Neural cell (in vitro differentiated cells): ENCODE measurements at regions not wholly inside any gene's neighbourhood (a gene's known extent, or its start where the extent isn't known, plus 50 kb on each side); places are given as distances from the start of the nearest gene placed in this dataset.

Source experiments
- H2AFZ ChIP-seq: fragments of 200-600, 300-800 bp; sonication (generic), shearing (Covaris generic); 2 replicates; pipeline ENCODE4 v1.6.0; 2014; ENCODE audit warnings: low read depth, mild to moderate bottlenecking, antibody characterized with exemption, low read length, moderate library complexity
- H3F3A ChIP-seq: fragments of 200-600 bp; shearing (Covaris generic); 2 replicates; pipeline ENCODE4 v1.6.1; 2016; ENCODE audit warnings: mild to moderate bottlenecking, moderate library complexity, mixed read lengths, antibody characterized with exemption, low read length; ENCODE audit not compliant: insufficient read depth, poor library complexity, severe bottlenecking
- H3K27ac ChIP-seq: fragments of 200-600, 300-800 bp; sonication (generic), shearing (Covaris generic); 2 replicates; pipeline ENCODE4 v1.5.1; 2014; ENCODE audit warnings: mild to moderate bottlenecking, low read length, moderate library complexity
- H3K27me3 ChIP-seq: fragments of 300-800, 200-600 bp; sonication (generic), shearing (Covaris generic); 2 replicates; pipeline ENCODE4 v1.6.0; 2014; ENCODE audit warnings: mild to moderate bottlenecking, low read depth, low read length, moderate library complexity; ENCODE audit not compliant: insufficient read depth
- H3K36me3 ChIP-seq: fragments of 300-800, 200-600 bp; sonication (generic), shearing (Covaris generic); 2 replicates; pipeline ENCODE4 v1.5.1; 2014; ENCODE audit warnings: mild to moderate bottlenecking, antibody characterized with exemption, low read length, moderate library complexity; ENCODE audit not compliant: insufficient read depth
- H3K4me2 ChIP-seq: fragments of 300-800, 200-600 bp; sonication (generic), shearing (Covaris generic); 2 replicates; pipeline ENCODE4 v1.6.0; 2014; ENCODE audit warnings: mild to moderate bottlenecking, low read length
- H3K4me3 ChIP-seq: fragments of 300-800, 200-600 bp; sonication (generic), shearing (Covaris generic); 2 replicates; pipeline ENCODE4 v1.5.1; 2014; ENCODE audit warnings: mild to moderate bottlenecking, low read length, moderate library complexity
- H3K79me2 ChIP-seq: fragments of 200-600 bp; shearing (Covaris generic); replicated peaks from 2 replicates; pipeline ENCODE4 v1.6.0; 2014; ENCODE audit warnings: mild to moderate bottlenecking, low read length, moderate library complexity; ENCODE audit not compliant: insufficient read depth
- H3K9ac ChIP-seq: fragments of 300-800, 200-600 bp; sonication (generic), shearing (Covaris generic); 2 replicates; pipeline ENCODE4 v1.6.1; 2016; ENCODE audit warnings: mild to moderate bottlenecking, low read length, mixed read lengths
- H3K9me2 ChIP-seq: fragments of 200-600 bp; shearing (Covaris generic); 2 replicates; pipeline ENCODE4 v1.6.1; 2016; ENCODE audit warnings: mild to moderate bottlenecking, low read length, mixed read lengths; ENCODE audit not compliant: insufficient read depth
- H3K9me3 ChIP-seq: fragments of 200-600, 300-800 bp; sonication (generic), shearing (Covaris generic); 2 replicates; pipeline ENCODE4 v1.6.1; 2016; ENCODE audit warnings: mild to moderate bottlenecking, mixed run types, low read length, moderate library complexity, mixed read lengths
- H4K20me1 ChIP-seq: fragments of 200-600 bp; shearing (Covaris generic); 2 replicates; pipeline ENCODE4 v1.6.1; 2016; ENCODE audit warnings: mild to moderate bottlenecking, mixed run types; ENCODE audit not compliant: insufficient read depth
- EP300 ChIP-seq: fragments of 450-650 bp; conservative IDR thresholded peaks from 2 replicates; pipeline ENCODE4 v1.6.1; 2014; ENCODE audit warnings: antibody characterized with exemption, mild to moderate bottlenecking, moderate library complexity; ENCODE audit not compliant: poor library complexity, severe bottlenecking
- EZH2 ChIP-seq: fragments of 200-600, 300-800 bp; shearing (Covaris generic), sonication (generic); IDR thresholded peaks from 2 replicates; pipeline ENCODE4 v1.6.1; 2014; ENCODE audit warnings: antibody characterized with exemption, low read length, borderline replicate concordance, mild to moderate bottlenecking; ENCODE audit not compliant: insufficient read depth, poor library complexity, severe bottlenecking
- MXI1 ChIP-seq: fragments of 450-650 bp; conservative IDR thresholded peaks from 2 replicates; pipeline ENCODE4 v1.6.1; 2014; ENCODE audit warnings: antibody characterized with exemption, mild to moderate bottlenecking; ENCODE audit not compliant: poor library complexity, severe bottlenecking
- POLR2AphosphoS5 ChIP-seq: IDR thresholded peaks from 2 replicates; pipeline ENCODE4 v1.6.1; 2012
- RAD21 ChIP-seq: fragments of 450-650 bp; conservative IDR thresholded peaks from 2 replicates; pipeline ENCODE4 v1.6.1; 2014; ENCODE audit warnings: antibody characterized with exemption, mild to moderate bottlenecking, moderate library complexity
- SMC3 ChIP-seq: fragments of 450-650 bp; conservative IDR thresholded peaks from 2 replicates; pipeline ENCODE4 v1.6.1; 2014; ENCODE audit warnings: antibody characterized with exemption, mild to moderate bottlenecking, moderate library complexity; ENCODE audit not compliant: poor library complexity
- TAF1 ChIP-seq: IDR thresholded peaks from 2 replicates; pipeline ENCODE4 v1.6.1; 2012; ENCODE audit warnings: low read depth
- TF ChIP-seq, protein P1 (sequence below): IDR thresholded peaks from 2 replicates; pipeline ENCODE4 v1.6.1; 2012; ENCODE audit warnings: borderline replicate concordance
- TF ChIP-seq, protein P2 (sequence below): fragments of 450-650 bp; IDR thresholded peaks from 2 replicates; pipeline ENCODE4 v1.5.1; 2014; ENCODE audit warnings: antibody characterized with exemption, mild to moderate bottlenecking, moderate library complexity; ENCODE audit not compliant: poor library complexity, severe bottlenecking

DNA sequence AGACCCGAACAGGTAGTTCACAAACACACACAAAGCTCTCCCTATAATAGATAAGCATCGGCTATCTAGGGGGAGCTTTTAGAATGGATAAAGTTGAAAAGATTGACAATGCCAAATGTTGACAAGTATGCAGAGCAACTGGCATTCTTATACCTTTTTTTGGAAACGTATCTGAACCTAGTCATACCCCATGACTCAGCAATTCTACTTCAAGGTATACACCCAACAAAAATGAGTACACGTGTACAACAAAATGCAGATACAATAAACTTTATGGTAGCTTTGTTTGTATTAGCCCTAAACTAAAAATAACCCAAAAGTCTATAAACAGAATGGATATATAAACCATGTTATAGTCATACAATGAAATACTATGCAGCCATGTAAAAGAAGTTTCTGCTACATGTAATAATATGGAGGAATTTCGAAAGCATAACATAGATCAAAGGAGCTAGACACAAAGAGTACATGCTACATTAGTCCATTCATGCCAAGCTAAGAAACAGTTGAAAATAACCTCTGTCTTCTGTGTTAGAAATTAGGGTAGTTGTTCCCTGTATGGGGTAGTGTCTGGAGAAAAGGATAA is 718.5 kb upstream of the ZNF608 start:
- Histone ChIP-seq H3K9ac (no peak overlapping the region), H3K27ac (no peak overlapping the region), H3K9me3 (no peaks in the 10 kb centered on the region), H3K9me2 (no peaks in the 10 kb centered on the region), H3K4me2 (no peak overlapping the region), H2AFZ (no peak overlapping the region), H3F3A (no peaks in the 10 kb centered on the region), H3K4me3 (no peak overlapping the region), H3K27me3 (no peaks in the 10 kb centered on the region), H3K79me2 (no peaks in the 10 kb centered on the region), H3K36me3 (no peaks in the 10 kb centered on the region), H4K20me1 (no peaks in the 10 kb centered on the region)
- no peak for TF ChIP-seq MXI1
- no peak for TF ChIP-seq EP300
- no peak for TF ChIP-seq POLR2AphosphoS5
- no peak for TF ChIP-seq TAF1
- no peak for TF ChIP-seq RAD21
- no peak for TF ChIP-seq EZH2
- TF ChIP-seq, protein P1, sequence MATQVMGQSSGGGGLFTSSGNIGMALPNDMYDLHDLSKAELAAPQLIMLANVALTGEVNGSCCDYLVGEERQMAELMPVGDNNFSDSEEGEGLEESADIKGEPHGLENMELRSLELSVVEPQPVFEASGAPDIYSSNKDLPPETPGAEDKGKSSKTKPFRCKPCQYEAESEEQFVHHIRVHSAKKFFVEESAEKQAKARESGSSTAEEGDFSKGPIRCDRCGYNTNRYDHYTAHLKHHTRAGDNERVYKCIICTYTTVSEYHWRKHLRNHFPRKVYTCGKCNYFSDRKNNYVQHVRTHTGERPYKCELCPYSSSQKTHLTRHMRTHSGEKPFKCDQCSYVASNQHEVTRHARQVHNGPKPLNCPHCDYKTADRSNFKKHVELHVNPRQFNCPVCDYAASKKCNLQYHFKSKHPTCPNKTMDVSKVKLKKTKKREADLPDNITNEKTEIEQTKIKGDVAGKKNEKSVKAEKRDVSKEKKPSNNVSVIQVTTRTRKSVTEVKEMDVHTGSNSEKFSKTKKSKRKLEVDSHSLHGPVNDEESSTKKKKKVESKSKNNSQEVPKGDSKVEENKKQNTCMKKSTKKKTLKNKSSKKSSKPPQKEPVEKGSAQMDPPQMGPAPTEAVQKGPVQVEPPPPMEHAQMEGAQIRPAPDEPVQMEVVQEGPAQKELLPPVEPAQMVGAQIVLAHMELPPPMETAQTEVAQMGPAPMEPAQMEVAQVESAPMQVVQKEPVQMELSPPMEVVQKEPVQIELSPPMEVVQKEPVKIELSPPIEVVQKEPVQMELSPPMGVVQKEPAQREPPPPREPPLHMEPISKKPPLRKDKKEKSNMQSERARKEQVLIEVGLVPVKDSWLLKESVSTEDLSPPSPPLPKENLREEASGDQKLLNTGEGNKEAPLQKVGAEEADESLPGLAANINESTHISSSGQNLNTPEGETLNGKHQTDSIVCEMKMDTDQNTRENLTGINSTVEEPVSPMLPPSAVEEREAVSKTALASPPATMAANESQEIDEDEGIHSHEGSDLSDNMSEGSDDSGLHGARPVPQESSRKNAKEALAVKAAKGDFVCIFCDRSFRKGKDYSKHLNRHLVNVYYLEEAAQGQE = no peak
- TF ChIP-seq, protein P2, sequence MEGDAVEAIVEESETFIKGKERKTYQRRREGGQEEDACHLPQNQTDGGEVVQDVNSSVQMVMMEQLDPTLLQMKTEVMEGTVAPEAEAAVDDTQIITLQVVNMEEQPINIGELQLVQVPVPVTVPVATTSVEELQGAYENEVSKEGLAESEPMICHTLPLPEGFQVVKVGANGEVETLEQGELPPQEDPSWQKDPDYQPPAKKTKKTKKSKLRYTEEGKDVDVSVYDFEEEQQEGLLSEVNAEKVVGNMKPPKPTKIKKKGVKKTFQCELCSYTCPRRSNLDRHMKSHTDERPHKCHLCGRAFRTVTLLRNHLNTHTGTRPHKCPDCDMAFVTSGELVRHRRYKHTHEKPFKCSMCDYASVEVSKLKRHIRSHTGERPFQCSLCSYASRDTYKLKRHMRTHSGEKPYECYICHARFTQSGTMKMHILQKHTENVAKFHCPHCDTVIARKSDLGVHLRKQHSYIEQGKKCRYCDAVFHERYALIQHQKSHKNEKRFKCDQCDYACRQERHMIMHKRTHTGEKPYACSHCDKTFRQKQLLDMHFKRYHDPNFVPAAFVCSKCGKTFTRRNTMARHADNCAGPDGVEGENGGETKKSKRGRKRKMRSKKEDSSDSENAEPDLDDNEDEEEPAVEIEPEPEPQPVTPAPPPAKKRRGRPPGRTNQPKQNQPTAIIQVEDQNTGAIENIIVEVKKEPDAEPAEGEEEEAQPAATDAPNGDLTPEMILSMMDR = no peak
- no peak for TF ChIP-seq SMC3

- H3K27me3 ChIP-seq = no peaks in the 10 kb centered on the region
- no peaks in the 10 kb centered on the region for H3K9me2 ChIP-seq
- no peaks in the 10 kb centered on the region for H4K20me1 ChIP-seq
- no peaks in the 10 kb centered on the region for H3K9me3 ChIP-seq
- H2AFZ ChIP-seq = no peak overlapping the region
- H3K4me3 ChIP-seq = no peak overlapping the region
- no peak overlapping the region for H3K27ac ChIP-seq
- TF ChIP-seq, protein P2 = no peak
- TF ChIP-seq SMC3 = no peak
- TF ChIP-seq RAD21 = no peak
- no peak for TF ChIP-seq EP300
- TF ChIP-seq, protein P1 = no peak
- no peak for TF ChIP-seq POLR2AphosphoS5
- no peak for TF ChIP-seq TAF1
- no peak for TF ChIP-seq MXI1
- TF ChIP-seq EZH2 = no peak
- H3K4me2 ChIP-seq = no peak overlapping the region
- H3K9ac ChIP-seq = no peak overlapping the region
- no peaks in the 10 kb centered on the region for H3K36me3 ChIP-seq
- no peaks in the 10 kb centered on the region for H3F3A ChIP-seq
- H3K79me2 ChIP-seq = no peaks in the 10 kb centered on the region
Measured at GRCh38 chr5:125465703-125466102, 719.3 kb upstream of the ZNF608 start.
